CD4-positive, alpha-beta T cell treated with Interleukin-17A for 1 hour (primary cell): ENCODE measurements at regions not wholly inside any gene's neighbourhood (a gene's known extent, or its start where the extent isn't known, plus 50 kb on each side); places are given as distances from the start of the nearest gene placed in this dataset.

Experiments
- DNase-seq: peaks from one replicate; pipeline ENCODE4 v3.0.0-alpha.2; 2020

DNA sequence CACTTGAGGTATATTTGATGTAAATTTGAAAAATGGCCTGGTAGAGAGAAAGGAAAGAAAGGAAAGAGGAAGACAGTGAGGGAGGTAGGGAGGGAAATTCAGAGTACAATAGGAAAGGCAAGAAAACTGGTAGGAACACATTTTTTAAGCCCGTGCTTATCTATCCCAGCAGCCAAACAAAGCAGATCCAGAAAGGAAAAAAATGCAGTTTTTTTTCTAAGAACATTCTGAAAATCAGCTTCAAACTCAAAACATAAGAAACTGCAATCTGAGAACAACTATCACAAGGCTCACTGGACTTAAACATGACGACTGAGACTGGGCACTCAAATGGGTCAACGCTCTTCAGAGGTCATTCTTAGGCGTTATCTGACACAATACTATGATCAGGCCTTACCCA is 408.3 kb upstream of the DDI1 start:
- DNase-seq: no peak

DNA sequence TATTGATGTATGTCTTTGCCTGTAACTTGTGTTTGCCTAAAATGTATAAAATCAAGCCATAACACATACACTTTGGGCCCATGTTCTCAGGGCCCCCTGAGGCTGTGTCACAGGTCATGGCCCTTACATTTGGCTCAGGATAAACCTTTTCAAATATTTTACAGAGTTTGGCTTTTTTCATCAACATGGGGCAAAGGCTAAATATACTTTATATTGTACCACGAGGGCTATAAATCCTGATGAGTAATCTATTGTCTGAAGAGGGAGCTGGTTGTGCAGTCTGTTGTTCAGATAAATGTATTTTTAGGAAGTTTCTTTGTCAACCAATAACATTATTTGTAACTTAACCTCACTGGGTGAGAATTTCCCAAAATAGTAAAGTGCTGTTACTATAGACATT is 404.6 kb upstream of the DDI1 start:
- no peak for DNase-seq

DNA sequence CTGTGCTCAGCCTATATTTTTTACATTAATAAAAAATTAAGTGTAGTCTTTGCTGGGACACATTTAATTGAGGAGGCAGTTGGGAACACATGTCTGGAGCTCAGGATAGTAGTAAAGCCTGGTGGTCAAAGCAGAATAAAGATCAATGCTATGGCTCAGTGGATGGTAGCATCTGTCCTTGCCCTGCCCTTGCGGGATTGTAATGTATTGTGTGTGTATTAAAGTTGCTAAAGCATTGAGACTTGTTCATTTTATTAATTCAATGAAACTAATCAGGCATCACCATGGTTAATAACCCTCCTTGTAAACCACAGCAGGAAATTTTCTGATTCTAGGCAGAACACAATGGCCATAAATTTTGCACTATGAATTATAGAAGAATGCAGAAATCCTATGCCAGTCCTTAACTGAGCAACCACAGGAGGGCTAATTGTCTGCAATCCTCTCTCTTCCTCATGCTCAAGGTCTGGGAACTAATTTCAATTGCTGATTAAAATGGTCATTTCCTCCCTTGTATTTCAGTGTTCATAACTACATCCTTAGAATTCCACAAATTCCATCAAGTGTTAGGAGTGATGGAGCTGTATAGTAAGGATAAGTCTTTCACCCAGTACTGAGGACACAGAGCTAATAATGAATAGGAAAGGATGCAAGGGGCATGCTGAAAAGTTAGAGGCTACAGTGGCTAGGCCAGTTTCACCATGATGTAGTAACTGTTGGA is 403.2 kb upstream of the DDI1 start:
- DNase-seq: no peak

DNA sequence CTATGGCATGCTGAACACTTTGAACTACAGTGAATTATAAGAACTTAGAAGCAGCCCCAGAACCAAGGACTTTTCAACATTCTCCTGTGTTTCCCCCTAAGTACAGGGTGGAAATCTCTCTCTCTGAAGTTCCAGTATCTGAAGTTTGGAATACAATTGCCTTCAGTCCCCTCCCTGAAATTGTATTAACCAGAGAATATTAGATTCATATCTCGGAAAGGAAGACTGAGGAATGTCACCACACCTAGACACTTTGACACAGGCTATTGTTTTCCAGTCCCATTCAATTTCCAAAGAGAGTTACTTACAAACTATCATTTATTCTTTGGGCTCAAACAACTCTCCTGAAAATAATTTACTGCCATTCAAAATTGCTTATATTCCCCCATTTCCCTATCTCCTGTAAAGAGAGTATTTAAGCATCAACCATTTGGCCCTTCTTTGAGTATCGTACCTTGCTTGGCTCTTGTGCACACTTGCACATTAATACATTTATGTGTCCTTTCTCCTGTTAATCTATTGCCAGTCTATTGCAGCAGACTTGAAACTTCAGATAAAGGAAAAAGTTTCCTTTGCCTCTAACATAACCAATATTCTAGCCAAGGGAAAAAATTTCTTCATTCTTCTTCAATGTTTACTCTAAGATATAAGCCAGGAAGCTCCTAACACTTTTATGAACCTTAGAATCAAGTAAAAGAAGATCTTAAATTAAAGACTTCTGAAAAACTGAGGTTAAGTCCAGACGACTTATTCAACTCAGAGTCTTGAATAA is 402.4 kb upstream of the DDI1 start:
- no peak for DNase-seq

DNA sequence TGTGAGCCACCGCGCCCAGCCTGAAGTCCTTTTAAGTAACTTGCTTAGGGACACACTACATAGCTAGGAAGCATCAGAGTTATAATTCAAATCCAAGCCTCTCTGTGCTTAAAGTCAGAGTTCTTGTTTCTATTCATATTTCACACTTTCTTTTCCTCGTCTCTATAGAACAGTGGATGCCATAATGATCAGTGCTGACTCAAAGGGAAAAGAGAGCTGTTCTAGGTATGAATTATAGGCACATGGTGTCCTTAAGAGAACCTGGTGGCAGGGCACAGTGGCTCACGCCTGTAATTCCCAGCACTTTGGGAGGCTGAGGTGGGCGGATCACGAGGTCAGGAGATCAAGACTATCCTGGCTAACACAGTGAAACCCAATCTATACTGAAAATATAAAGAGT is 400.2 kb upstream of the DDI1 start:
- no peak for DNase-seq

DNA sequence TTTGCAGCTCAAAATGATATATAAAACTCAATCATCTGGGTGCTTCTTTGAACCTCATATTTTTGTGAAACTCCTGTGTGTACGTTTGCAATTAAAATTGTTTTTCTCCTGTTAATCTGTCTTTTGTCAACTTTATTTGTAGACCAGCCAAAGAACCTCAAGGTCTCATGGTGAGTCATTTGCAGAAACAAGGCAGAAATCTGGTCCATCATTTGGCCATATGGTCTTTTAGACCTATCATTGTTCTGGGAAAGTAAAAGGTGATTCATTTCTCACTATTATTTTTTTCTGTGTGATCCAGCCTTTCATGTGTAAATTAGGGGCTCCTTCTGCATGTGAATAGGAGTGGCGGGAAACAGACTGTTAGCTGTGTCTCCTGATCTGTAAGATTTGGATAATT is 399.1 kb upstream of the DDI1 start:
- DNase-seq: no peak

DNA sequence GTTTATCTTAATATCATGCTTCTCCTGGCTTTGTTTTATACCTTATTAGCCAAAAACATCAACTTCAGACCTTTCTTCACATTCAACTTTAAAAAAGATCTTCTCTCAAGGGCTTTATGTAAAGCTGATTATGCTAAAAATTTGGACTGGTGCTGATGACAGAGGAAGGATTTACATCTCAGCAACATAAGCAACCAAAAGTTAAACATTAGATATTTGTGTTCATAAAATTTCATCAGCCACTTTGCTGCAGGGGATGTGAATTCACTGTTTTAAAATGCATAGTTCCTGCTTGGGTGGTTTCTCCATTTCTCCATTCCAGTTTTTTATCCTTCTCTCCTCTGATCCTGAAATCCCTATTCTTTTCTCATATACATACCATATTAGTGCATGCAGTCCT is 398.6 kb upstream of the DDI1 start:
- DNase-seq: no peak

DNA sequence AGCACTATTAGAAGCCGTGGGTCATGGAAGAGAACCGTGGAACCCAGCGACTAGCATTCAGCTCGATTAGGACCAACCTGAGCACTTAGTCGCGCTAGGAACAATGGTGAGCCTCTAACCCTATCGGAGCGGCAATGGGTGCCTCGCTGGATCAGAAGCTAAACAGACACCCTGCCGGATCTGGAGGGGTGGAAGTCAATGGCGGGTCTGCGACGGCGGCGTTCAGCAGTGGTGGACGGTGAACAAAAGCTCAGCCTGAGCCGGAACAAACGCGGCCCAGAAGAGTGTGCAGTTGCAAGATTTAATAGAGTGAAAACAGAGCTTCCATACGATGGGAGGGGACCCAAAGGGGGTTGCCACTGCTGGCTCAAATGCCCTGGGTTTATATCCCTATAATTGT is 391.8 kb upstream of the DDI1 start:
- DNase-seq: no peak

DNA sequence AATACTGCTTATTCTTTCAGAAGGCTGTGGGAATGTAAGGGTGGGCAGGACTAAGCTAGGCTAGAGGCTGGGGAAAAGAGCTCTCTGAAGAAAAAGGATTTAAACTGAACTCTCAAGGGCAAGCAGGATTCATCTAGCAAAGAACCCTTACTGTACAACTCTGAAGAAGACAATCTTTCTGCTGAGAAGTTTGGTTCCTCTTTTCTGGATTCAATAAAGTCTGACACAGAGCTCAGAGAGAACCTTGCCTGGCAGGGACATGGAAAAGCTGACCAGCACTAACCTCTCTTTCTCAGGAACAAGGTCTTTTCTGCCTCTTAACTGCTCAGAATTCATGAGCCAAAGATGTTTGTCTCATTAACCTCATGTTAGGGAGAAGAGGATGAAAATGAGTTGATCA is 388.4 kb upstream of the DDI1 start:
- DNase-seq: no peak

DNA sequence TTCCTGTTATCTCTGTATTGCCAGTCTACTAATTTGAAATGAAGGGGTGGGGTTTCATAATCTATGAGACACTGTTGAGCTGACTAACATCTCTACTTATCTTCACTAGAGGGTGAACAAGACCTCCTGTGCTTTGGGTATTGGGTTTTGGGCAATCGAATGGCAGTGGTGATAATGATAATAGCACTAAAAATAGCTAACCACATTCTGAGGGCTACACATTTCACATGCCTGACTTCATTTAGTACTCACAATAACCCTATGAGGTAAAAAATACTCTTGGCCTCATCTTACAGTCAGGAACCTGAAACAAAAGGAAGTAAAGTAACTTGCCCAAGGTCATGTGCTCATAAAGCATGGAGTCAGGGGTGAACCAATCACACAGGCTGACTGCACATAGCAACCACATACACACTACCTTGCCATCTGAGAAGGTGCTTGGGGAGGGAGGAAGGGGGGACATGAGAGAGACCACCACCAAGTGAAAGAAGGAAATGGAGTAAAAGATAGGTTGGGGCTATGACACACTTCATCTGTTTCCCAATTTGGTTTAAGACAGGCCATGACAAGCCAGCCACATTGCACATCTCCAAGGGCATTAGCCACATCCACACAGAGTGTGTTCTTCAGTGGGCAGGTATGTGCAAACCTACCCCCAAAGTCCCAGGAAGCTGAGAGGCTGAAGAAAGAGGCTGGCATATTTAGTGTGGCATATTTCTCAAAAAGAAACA is 387.6 kb upstream of the DDI1 start:
- no peak for DNase-seq

DNA sequence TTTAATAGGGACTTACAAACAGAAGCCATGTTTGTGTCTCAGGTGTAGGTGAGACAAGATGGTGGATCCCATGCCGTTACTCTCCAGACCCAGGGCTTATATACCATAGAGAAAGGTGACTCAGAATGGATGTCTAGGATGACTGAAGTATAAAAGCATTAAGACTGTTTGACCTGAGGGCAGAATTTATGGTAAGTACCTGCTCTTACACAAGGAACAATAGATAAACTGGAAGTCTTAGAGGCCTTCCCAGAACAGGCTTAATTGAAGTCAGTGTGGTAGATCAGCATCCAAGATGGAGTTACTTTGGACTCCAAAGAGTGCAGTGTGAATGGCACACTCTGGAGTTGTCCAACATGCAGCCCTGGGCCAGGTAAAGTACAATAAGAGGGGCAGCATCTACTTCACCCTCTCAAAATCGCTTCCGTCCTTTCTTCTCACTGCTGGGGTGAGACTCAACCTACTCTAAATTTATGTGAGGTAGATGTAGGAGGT is 387.0 kb upstream of the DDI1 start:
- no peak for DNase-seq

DNA sequence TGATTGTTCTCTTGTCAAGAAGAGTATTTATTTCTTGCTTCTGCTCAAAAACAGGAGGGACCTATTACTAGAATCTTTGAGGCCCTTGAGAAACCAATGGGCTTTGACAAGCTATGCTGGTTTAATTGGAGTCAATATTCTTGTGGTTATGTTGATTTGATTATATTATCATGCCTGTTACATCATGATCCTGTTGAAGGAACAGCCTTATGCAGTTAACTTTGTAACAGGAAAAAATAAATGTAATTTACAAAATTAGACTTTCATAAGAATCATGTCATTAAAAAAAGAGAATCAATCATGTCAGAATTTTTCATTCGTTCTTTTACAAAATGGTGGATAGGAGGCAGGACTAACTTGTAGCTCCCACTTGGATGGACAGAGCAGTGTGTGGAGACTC is 386.1 kb upstream of the DDI1 start:
- no peak for DNase-seq

DNA sequence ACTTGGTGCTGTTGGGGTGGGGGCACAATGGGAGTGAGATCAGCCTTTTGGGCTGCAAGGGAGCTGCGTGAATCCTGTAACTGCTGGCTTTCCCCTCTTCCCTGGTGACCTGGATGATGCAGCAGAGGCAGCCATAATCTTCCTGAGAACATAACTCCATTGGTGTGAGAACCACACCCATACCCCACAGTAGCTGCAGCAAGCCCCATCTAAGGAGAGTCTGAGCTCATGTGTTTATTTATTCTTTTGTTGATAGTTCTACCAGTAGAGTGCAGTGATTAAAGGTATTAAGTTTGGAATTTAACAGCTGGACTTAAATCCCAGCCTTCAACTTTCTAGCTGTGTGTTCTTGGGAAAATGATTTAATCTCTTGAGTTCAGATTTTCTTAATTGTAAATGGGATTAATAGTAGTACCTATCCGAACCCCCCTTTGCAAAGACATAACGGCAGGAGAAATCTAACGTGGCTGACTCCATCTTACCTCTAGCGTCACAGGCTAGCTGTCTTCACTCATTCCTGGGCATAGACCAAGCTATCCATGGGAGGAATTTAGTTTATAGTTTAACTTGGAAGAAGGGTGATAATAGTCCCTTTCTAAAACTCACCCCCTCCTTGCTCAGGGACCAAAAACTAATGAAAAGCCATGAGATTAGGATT is 385.0 kb upstream of the DDI1 start:
- no peak for DNase-seq

DNA sequence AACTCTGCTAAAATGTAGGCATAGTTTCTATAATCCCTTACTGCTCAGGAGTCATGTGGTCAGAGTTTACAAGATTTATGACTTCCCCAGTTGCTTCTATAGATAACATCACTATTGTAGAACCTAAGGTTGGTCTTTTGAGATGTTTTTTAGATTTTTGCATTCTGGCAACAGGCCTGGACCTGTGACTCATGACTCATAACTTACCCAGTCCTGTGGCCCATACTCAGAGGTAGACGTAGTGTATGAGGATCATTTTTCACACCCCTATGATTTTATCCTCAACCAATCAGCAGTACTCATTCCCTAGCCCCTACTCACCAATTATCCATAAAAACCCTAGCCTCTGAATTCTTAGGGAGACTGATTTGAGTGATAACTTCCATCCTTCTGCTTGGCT is 384.4 kb upstream of the DDI1 start:
- no peak for DNase-seq

DNA sequence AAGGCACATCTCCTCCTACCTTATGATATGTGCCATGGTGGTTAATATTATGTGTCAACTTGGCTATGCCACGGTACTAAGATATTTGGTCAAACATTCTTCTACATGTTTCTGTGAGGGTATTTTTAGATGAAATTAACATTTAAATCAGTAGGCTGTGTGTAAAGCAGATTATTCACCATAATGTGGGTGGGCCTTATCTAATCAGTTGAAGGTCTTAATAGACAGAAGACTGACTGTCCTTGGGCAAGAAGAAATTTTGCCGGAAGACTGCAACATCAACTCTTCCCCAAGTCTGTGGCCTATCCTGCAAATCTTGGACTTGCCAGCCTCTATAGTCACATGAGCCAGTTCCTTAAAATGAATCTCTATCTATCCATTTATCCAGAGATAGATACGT is 380.1 kb upstream of the DDI1 start:
- no peak for DNase-seq

DNA sequence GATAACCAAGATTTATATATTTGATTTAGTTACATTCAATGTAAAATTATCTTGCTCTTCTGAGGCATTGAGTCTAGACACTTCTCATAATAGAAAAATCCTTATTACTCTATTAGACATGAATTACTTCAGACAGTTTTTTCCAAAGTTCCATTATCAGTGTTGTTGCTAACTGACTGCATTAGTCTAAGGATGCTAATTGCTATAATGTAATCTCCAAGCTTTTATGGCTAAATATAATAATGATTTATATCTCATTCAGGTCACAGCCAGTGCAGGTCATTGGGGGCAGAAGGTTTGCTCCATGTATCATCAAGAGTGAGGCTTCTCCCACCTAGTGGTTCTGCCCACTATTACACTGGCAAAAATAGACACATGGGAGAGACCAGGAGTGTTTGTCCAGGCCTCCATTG is 377.2 kb upstream of the DDI1 start:
- no peak for DNase-seq

DNA sequence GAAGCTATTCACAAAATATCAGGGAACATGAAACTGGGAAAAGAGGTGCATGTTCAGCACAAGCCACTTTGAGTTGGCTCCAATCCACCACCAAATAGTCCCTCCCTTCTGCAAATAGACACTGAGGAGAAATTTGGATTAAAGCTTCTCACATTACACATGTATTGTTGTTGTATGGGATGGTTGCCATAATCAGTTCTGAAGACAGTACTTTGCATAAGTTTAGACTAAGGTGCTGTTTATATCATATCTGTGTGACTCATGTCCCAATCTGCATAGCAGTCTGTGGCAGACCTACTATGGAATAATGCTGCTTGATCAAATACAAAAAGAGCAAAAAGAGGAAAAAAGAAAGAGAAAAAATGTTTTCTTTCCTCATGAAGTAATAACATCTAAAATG is 376.7 kb upstream of the DDI1 start:
- DNase-seq: no peak

DNA sequence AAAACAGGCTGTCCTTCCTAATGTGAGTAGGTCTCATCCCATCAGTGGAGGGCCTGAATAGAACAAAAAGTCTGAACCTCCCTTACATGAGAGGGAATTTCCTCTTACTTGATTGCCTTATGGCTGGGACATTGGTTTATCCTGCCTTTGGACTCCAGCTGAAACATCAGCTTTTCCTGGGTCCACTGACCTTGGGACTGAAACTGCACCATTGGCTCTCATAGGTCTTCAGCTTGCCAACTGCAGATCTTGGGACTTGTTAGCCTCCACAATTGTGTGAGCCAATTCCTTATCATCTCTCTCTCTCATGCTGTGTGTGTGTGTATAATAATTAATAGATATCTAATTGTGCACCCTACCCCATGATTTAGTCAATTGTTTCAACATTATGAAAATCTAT is 375.3 kb upstream of the DDI1 start:
- no peak for DNase-seq

DNA sequence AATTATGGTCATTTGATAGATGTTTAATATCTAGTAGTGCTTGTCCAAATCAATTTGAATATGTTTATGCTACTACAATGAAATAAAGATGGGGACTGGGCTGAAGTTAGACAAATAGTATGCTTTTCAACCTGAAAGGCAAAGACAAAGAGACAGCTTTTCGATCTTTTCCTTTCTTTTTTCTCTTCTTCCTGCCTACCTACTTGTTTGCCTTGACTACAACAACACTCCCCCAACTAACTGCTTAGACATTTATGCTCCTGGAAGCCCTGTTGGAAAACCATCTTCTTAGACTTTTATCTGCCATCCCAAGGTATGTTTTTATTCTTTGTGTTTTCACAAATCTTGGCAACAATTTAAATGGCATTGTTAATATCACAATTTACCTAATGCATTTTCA is 374.4 kb upstream of the DDI1 start:
- no peak for DNase-seq

DNA sequence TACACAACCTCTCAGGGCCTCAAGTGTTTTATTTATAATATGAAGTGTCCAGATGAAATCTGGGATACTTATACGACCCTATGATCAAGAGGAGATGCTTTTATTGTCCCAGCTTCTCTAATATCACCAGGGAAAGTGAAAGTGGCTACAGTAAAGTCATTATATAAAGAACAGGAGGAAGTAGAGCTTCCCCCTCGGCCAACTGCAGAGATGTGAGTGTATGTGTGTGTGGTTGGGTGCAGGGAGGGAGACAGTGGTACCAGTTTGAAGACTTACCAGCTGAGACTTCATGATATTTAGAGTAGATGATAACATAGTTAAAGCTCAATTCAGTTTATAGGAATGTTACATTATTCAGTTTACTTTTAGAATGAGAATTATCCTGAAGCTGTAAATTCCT is 373.6 kb upstream of the DDI1 start:
- no peak for DNase-seq

DNA sequence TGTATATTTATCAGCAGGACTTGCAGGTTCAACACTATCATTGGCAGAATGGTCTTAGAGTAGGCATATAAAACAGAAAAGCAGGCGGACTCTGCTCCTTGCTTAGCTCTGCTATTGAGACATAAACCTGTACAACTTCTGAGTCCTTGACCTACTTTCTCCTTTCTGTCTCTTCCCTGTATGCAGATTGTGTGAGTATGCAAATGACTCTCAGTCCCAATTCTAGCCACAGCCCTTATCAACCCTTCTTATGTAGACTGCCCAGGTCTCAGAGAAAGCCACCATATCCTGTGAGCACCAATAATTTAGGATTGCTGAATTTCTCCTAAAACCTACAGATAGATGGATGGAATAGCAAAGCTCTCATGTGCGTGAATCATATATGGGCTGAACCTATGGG is 367.6 kb upstream of the DDI1 start:
- DNase-seq: no peak

DNA sequence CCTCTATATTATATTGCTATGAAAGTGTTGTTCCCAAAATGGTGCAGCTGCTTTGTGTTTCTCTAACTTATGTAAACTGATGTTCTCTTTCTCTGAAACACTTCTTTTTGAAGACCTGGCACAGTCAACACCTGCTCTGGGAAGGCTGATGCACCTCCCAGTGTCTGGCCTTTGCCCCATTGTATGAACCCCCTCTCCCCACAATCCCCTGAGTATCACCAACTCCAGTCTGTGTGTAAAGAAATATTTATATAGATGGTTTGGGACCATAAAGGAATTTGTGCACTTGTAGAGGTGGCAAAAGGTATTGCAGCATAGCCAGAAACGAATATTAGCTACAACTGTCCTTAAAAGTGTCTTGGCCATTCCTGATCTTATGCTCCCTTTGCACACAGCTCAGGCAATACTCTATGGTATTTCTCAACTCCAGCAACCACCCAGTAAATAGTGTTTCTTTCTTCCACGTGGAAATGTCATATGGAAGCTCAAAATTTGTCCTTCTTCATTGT is 365.2 kb upstream of the DDI1 start:
- no peak for DNase-seq

DNA sequence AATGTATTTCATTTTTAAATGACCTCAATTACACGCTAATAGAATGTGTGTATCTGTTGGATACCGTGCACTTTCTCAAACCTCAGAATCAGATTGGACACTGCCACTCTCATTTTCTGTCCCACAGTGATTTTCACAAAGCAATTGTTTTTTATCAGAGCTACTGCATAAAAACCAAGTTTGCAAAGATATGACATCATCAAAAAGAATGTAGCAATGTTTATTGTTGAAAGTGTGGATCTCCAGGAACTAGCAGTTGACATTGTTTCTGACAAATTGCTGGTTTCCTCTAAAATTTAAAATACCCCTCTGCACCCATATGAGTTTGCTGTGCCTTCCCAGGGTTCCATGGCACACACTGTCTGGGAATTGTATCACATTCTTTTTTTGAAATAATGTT is 362.7 kb upstream of the DDI1 start:
- no peak for DNase-seq
